Stimulated activated CD4-positive, alpha-beta T cell treated with anti-CD3 and anti-CD28 coated beads, Interleukin-15, amount 100 ng/mL, for 48 hours (primary cell): ENCODE measurements at regions not wholly inside any gene's neighbourhood (a gene's known extent, or its start where the extent isn't known, plus 50 kb on each side); places are given as distances from the start of the nearest gene placed in this dataset.

Experiments used
- DNase-seq, 2 donors: peaks; one replicate each; pipeline ENCODE4 v3.0.0-alpha.2; 2020; ENCODE audit warnings: low read depth in 2 of 2

DNA sequence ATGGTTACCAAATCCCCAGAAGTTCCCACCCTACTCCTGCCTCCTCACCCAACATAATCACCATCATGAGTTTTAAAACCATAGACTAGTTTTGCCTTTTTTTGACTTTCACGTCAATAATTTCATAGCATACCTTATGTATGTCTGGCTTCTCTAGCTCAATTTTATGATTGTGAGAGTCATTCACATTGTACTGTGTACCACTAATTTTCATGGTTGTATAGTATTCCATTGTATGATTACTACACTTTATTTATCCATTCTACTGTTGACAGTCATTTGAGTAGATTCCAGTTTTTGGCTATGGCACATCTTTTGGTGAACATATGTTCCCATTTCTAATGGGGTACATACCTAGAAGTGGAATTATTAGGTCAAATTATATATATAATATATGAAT, 195.3 kb upstream of the TCF21 start:
- DNase-seq, result no peak

DNA sequence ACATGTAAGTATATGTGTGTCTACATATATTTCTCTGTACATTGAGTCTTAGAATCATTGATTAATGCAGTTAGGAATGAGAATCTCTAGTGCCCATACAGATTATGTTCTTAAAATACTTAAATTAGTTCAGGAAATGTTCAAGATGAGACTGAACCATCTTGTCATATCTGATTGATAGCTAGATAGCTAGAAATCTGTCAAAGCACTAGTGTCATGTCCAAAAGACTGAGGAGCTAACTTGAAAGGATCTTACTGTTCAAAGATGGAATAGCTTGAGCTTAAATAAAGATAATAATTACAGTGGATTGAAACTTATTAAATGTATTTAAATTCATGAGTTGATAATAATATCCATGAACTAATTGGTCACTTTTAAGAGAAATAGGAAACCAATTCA, 191.7 kb upstream of the TCF21 start:
- no peak for DNase-seq

DNA sequence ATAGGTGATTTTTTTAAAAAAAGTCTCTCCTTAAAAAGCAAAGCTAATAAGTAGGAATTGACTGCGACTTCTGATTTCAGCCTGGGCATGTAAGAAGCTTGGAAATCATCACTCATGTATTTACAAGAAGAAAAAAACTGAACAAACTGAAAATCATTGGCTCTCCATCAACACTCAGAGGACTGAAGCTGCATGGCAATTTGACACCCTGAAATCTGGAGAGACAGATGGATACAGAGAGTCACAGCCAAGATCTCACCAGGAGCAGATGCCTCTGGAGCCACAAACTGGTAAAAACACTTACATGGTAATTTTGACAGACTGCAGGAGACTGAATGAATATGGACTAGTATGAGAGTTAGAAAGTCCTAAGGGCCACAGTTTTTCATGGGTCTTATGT, 191.2 kb upstream of the TCF21 start:
- no peak for DNase-seq

DNA sequence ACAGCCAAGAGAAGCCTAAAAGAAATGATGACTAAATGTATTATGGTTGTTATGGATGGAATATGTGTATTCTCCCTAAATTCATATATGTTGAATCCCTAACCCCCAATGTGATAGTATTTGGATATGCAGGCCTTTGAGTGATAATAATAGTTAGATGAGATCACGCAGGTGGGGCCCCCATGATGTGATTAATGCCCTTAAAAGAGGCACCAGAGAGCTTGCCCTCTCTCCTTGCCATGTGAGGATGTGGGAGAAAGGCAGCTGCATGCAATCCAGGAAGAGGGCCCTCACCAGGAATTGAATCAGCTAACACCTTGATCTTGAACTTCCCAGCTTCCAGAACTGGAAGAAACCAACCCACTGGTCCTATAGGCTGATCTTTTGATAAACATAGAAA, 190.6 kb upstream of the TCF21 start:
- no peak for DNase-seq

DNA sequence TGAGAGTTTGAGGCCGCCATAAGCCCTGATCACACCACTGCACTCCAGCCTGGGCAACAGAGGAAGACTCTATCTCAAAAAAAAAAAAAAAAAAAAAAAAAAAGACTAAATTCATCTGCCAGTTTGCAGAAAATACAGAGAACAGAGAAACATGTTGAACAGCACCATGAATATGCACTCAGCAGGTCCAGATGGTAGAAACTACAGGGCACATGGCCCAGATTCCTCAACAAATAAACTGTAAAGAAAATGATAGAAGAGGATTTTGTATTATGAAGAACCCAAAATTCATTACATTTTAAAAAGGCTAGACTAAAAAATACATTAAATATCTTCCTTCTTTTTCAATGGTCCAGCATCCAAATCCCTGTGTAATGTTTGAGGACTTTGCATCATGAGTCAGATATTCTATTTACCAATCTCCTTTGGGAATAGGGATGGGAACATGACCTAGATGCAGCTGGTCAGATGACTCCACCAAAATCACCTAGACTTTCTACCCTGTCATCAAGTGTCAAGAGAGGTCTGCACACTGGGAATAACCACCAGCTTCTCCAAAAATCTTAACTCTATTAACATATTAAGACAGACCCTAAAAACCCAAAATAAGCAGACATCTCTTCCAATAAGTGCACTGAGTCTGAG, 189.1 kb upstream of the TCF21 start:
- DNase-seq, result no peak

DNA sequence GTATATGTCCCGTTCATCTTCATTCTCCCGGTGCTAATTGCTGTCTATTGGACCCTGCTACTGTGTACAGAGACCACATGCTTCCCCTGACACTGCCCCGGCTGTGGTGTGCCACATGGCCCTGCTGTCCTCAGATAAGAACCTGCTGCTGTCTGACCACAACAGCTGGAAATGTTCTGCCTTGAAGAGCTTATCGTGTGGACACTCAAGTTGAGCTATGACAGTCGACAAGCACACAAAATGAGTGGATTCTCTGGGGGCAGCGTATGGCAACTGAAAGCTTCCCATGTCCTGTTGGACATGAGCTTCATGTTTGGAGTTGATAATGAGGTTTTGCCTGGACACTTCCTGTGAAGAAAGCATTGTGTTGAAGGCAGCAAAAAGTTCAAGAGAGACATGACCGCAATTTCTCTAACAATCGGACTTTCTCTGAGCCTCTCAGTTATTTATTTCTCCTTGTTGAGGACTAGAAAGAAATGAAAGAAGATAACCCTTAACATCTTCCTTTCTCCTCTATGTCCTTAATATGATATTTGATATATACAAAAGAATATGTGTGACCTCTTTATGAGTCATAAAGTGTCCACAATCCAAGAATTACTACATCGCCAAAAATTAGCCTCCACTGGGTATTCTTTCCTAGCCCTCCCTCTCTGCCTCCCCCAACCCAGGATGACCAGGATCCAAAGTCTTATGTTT, 187.1 kb upstream of the TCF21 start:
- DNase-seq, result no peak

DNA sequence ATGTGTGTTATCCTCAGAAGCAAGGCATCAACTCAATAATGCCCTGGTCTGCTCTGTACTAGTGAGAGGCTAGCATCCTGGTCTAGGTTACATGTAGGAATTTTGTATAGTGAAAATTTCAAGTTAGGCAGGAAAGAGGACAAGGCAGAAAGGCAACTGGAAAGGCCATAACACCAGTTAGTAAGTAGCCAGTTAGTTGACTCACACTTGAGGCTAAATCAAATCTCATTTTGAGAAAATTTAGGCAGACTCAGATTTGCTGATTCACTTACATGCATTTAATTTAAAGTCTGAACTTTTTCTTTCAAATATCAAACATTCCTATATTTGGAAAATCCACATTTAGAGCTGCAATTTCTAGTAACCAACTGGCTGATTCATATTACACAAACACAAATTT, 184.5 kb upstream of the TCF21 start:
- DNase-seq, result no peak

DNA sequence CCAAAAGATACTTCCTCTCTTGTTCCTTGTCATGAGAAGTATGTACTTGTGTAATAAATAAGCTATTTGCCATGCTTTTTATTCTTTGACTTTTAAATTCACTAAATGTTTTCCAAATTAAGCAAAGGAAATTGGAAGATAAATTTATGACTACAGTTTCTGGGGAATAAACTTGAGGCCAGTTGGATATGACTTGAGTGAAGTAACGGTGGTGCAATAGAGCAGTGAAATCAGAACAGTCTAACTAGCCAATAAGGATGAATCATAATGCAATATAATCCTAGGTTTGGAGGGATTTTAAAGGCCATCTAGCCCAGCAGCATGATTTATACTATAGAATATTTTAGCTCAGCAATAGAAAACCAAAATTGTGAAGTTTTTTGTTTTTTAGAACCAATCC, 183.8 kb upstream of the TCF21 start:
- DNase-seq, result no peak

DNA sequence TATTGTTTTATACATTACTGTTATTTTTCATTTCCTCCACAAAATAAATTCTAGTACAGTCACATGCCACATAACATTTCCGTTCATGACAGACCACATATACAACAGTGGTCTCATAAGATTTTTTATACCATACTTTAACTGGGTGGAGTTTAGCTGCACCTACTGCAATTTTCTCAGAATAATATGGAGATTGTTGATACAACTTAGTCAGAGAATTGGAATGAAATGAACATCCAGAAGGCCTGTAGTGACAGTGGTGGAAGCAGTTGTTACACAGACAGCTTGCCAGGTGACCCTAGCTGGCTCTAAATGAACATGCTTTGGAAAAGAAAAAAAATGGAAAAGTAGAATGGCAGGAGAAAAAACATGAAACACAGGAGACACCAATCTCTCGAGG, 183.2 kb upstream of the TCF21 start:
- no peak for DNase-seq

DNA sequence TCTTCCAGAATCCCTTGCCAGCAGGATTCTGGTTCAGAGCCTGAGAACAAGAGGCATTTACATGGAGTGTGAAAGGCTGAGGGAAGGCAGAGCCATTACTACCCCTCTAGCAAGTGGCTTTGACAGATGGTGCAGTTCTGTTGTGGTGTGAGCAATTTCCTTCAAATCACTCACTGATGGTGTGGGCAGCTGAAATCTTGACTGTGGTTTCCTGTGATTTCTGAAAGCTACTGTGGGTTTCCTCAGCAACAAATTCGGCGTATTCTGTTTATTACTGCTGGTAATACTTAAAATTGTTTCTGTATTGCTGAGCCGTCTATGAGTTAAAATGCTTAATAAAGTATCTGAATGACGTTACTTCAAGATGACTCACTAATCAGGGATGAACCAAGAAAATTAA, 181.5 kb upstream of the TCF21 start:
- no peak for DNase-seq

DNA sequence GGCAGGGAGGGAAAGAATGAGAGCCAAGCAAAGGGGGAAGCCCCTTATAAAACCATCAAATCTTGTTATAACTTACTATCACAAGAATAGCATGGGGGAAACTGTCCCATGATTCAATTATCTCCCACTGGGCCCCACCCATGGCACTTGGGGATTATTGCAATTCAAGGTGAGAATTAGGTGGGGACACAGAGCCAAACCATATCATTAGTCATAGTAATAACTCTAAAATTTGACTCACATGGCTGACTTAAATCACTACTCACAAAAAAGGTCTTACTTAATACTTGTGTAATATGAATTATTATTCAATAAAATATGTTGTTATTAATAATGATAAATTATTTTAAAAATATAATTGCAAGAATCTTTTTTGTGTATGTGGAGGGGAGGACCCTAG, 178.1 kb upstream of the TCF21 start:
- no peak for DNase-seq

DNA sequence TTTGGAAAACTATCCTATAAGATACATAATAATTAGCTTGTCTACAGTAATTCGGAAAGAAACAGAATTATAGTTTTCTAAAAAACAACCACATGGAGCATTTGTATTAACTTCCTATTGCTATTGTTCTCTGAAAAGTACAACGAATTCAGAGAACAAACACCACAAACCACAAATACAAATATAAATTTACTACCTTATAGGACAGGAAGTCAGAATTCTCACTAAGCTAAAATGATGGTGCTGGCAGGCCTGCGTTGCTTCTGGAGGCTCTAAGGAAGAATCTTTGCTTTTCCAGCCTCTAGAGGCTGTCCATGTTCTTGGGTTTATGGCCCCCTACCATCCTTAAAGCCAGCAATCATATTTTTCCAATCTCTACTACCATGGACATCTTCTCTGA, 173.6 kb upstream of the TCF21 start:
- no peak for DNase-seq

DNA sequence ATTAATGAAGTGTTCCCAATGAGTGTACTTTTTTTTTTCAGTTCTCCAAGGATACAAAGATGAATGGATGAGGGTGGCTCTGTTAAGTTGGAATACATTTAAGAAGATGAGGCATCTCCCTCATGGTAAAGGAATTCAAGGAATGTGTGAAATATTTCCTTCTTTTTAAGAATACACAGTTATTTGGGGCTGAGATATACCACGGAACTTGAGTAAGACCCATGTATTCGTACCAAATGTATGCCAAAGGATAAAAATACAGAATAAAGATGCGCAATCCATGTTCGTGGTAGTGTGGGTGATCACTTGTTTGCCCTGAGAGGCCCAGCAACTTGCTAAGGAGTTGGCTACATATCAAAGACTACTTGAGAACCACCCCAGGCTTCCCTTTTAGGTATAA, 164.2 kb upstream of the TCF21 start:
- no peak for DNase-seq

DNA sequence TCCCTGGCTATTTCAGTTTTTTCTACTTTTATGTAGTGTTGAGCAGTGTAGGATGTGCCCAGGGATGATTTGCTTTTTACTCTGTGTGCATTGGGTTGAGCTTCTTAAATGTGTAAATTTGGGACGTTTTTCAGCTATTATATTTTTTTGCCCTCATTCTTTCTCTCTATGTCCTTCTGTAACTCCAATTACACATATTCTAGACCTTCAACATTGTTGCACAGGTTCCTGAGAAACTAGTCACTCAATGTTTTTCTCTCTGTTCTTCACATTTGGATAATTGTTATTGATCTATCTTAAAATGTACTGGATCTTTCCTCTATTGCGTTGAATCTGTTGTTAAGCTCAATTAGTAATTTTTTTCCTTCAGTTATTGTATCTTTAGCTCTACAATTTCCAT, 162.7 kb upstream of the TCF21 start:
- no peak for DNase-seq

DNA sequence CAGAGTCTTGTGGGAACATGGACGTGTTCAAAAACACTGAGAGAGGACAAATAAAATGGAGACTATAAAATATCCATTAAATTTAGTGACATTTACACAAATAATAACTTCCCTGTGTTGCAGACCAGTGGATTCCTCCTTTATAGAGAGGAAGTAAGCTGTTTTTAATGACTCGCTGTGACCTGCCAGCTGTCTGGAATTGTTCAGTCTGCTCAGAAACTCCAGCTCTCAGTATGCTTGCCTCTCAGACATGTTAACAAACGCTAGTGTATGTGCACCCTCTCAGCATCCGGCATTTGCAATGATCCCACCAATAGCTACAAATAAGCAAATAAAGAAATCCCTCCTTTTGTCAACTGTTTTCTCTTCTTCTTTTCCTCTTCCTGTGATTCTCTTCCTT, 158.0 kb upstream of the TCF21 start:
- no peak for DNase-seq

DNA sequence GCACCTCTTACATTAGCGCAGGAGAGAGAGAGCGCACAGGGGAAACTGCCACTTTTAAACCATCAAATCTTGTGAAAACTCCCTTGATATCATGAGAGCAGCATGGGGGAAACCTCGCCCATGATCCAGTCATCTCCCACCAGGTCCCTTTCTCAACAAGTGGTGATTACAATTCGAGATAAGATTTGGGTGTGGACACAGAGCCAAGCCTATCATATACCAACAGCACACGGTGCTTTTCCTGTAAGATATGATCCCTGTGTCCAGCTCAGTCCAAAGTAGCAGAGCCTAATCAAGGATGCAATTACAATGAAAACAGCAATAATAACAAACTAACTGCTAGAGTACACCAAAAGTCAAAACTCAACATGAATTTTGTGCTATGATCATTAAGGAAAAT, 148.7 kb upstream of the TCF21 start:
- DNase-seq, result no peak

DNA sequence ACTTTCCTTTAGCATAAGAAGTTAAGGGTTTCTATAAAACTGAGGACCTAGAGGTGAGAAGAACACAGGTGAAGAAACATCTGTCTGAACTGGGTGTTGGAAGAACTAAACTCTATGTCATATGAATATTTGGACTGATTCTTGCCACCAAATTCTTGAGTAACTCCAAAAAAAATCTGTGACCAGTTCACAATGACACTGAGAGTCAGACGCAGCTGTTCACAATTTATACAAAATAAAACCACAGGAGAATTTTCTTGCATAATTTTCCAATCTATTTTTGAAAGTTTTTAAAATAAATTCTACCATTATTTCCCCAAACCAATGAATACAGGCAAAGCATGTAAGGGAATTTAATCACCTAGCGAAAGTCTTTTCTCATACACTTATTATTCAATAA, 148.1 kb upstream of the TCF21 start:
- no peak for DNase-seq

DNA sequence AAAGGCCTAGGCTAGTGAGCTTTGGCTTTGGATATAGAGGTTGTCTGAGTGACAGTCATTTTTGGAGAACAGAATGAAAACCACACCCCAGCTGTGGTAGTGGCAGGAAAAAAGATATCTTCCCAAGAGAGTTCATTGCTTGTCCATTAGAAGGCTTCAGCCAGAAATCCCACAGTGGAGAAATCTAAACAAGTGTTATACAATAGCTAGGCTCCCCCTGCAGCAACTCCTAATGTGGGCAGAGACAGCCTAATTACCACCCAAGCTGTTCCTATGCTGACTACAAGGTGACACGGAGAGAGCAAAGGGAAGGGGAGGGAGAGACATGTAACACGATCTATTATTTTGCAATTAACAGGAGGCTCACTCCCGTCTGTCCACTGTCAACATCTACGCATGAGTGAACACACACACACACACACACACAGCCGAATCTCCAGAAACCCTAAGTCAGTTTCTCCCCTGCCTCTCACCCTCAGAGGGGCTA, 147.5 kb upstream of the TCF21 start:
- DNase-seq, result no peak

DNA sequence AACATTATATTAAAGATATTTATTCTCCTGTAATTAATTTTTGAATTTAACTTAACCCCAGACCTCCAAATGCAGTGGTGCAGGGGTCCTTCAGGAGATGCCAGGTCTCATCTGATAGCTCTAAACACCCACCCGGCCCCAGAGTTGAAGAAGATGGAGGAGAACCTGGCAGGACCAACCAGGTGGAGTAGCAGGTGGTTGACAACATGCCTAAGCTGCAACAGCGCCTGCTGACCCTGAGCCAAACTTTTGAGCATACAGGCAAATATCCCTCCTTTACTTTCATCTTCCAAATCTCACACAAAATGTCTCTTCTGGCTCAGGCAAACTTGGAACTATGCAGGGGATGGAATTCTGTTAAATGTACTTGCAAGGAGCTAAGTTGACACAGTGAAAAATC, 145.3 kb upstream of the TCF21 start:
- DNase-seq, result no peak

DNA sequence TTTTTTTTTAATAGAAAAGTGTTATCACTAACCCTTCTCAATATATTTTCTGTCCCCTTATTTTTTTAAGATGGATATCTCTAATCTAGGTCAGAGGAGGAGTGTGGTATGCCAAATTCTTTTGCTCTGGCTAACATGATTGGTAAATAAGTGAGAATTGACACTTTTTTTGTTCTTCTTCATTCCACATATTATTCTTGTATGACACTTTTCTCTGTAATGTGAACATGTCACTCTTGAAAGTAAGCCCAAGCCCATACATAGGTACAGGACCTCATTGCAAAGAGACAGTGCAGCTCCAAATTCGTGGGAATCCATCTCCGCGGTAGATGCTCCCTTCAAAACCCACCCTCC, 142.5 kb upstream of the TCF21 start:
- no peak for DNase-seq

DNA sequence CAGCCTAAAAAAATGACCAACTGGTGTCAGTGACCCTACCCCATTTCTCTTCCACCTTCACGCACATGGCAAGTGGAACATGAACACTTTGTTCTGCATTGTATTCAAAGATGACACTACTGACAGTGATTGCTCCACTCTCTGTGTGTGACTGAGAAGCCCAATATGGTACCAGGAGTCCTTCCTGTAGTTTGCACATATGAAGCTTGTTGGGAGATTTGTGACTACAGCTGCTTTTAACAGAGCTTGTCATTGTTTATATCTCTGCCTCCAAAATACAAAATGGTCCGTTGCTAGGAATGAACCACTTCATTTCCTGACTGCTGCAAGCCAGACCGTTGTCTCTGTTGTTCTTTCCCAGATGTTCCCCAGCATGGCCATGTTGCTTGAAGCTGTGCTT, 140.3 kb upstream of the TCF21 start:
- no peak for DNase-seq

DNA sequence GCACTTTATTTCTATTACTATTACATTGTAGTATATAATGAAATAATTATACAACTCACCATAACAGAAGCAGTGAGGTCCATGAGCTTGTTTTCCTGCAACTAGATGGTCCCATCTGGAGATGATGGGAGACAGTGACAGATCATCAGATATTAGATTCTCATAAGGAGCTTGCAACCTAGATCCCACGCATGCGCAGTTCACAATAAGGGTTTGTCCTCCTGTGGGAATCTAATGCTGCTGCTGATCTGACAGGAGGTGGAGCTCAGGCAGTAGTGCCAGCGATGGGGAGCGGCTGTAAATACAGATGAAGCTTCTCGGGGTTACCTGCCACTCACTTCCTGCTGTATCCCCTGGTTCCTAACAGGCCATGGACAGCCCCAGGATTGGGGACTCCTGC, 139.5 kb upstream of the TCF21 start:
- DNase-seq, result no peak

DNA sequence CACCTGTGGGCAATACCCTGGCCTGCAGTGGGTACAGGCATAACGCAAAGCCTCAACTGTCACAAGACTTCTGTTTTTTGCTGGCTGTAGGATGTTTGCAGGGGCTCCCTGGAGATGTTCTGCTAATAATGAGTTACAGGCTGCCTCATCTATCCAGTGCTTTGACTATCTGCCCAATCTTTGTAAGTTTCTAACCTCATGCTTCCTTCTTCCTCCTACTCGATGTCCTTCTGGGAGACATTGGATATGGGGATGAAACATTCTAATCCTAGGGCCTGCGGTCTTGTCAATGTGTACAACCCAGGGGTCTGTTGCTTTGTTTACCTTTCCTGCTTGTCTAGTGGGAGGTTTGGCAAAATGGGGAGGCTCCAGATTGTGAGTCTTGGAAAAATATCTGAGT, 136.8 kb upstream of the TCF21 start:
- DNase-seq, result no peak

DNA sequence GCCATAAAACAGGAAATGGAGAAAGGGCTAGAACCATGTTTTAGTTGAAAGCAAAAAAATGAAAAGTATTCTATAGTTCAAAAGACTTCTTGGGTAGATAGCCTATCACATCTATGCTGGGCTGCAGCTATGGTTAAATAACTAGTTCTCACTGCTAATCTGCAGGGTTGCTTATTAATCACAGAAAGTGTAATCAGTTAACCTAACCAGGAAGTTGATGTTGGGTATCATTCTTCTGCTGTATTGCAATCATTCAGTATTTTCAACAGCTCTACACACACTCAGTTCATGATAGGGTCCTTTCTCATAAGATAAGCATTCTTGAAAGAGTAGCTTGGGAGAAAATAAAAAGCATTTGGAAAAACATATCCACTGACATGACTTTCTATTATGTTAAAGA, 135.2 kb upstream of the TCF21 start:
- DNase-seq, result no peak
